CD4-positive, alpha-beta T cell (primary cell): ENCODE measurements at regions not wholly inside any gene's neighbourhood (a gene's known extent, or its start where the extent isn't known, plus 50 kb on each side); places are given as distances from the start of the nearest gene placed in this dataset.

Experiments
- ATAC-seq: fragments of 200-7000 bp; cut with Tn5 transposase; one replicate; pipeline ENCODE4 v1.10.0; 2022; ENCODE audit warnings: mild to moderate bottlenecking; ENCODE audit not compliant: poor library complexity
- CTCF ChIA-PET: fragments of 350-600 bp; sonication (Branson Sonifier 250); formaldehyde crosslinking; loops from one replicate; lab custom pipeline; 2021; ENCODE audit warnings: antibody characterized with exemption, inconsistent platforms; lab: Charles Lee
- POLR2A ChIA-PET: fragments of 350-600 bp; sonication (Branson Sonifier 250); formaldehyde crosslinking; loops from one replicate; lab custom pipeline; 2021; ENCODE audit warnings: antibody characterized with exemption, inconsistent platforms; lab: Charles Lee
- DNase-seq, 14 experiments: peaks; one replicate each; pipeline ENCODE4 v3.0.0-alpha.2; 2013 to 2020; ENCODE audit warnings: mixed read lengths in 2 of 14
- H3K27ac ChIP-seq, 2 donors: one replicate each; pipeline versions ENCODE4 v1.5.1 to v1.7.0; 2013; ENCODE audit warnings: low read length in 2 of 2, low read depth in 1 of 2, mild to moderate bottlenecking in 1 of 2
- H3K27me3 ChIP-seq, 2 experiments: 1 replicate in 1 of 2; 2 replicates in 1 of 2; pipeline versions ENCODE4 v1.6.1 to v1.7.0; 2013; ENCODE audit warnings: low read length in 2 of 2, control low read depth in 1 of 2, mild to moderate bottlenecking in 1 of 2, moderate library complexity in 1 of 2; ENCODE audit not compliant: insufficient read depth in 2 of 2, control insufficient read depth in 1 of 2
- H3K36me3 ChIP-seq: one replicate; pipeline ENCODE4 v1.6.1; 2013; ENCODE audit warnings: low read length, control low read depth; ENCODE audit not compliant: insufficient read depth
- H3K4me1 ChIP-seq: one replicate; pipeline ENCODE4 v1.6.1; 2013; ENCODE audit warnings: low read length, control low read depth; ENCODE audit not compliant: insufficient read depth
- H3K4me3 ChIP-seq: one replicate; pipeline ENCODE4 v1.5.1; 2013; ENCODE audit warnings: mild to moderate bottlenecking, low read length, moderate library complexity
- H3K9me3 ChIP-seq, 2 experiments: 1 replicate in 1 of 2; 2 replicates in 1 of 2; pipeline versions ENCODE4 v1.6.1 to v1.7.0; 2013; ENCODE audit warnings: low read length in 2 of 2, mild to moderate bottlenecking in 2 of 2, control low read depth in 1 of 2, moderate library complexity in 1 of 2; ENCODE audit not compliant: control insufficient read depth in 1 of 2, insufficient read depth in 1 of 2
- H3K27ac Mint-ChIP-seq: one replicate; pipeline ENCODE4 v1.8.0; 2020; ENCODE audit warnings: mixed read lengths
- H3K27me3 Mint-ChIP-seq: one replicate; pipeline ENCODE4 v1.8.0; 2021; ENCODE audit warnings: mixed read lengths
- H3K36me3 Mint-ChIP-seq: one replicate; pipeline ENCODE4 v1.8.0; 2021; ENCODE audit warnings: low read depth, mixed read lengths
- H3K4me1 Mint-ChIP-seq: one replicate; pipeline ENCODE4 v1.8.0; 2021; ENCODE audit warnings: low read depth, mixed read lengths
- H3K4me3 Mint-ChIP-seq: one replicate; pipeline ENCODE4 v1.8.0; 2020; ENCODE audit warnings: mild to moderate bottlenecking, mixed read lengths
- H3K9me3 Mint-ChIP-seq: one replicate; pipeline ENCODE4 v1.8.0; 2020; ENCODE audit warnings: mixed read lengths
- CTCF ChIP-seq: fragments of 200-600 bp; IDR thresholded peaks from one replicate; pipeline ENCODE4 v1.8.0; 2022; ENCODE audit warnings: antibody characterized with exemption, mild to moderate bottlenecking
- intact Hi-C, 2 experiments: fragments of 100-400 bp; cut with DNase I in 1 of 2; cut with micrococcal nuclease in 1 of 2; formaldehyde crosslinking; loops; one replicate each; pipeline versions ENCODE4 v1.15.1 to v1.9.0; 2023 to 2025; cut with DNase I, micrococcal nuclease

GRCh38 chr4:126564283-126564854 lies 1068.4 kb upstream of the INTU start:
- POLR2A ChIA-PET: no interaction called here
- ATAC-seq: no peak

GRCh38 chr4:126568652-126569570 lies 1063.8 kb upstream of the INTU start:
- Mint-ChIP-seq H3K9me3 (peaks cover 4% of the 10 kb centered on the region), H3K4me3 (no peak overlapping the region), H3K36me3 (no peaks in the 10 kb centered on the region), H3K27ac (no peak overlapping the region), H3K27me3 (no peaks in the 10 kb centered on the region), H3K4me1 (no peaks in the 10 kb centered on the region)
- no peak for TF ChIP-seq CTCF
- no peaks in the 10 kb centered on the region for H3K36me3 ChIP-seq
- DNase-seq (no peak), ATAC-seq (no peak)
- CTCF ChIA-PET: no interaction called here
- H3K9me3 ChIP-seq: no peaks in the 10 kb centered on the region
- H3K4me3 ChIP-seq: no peak overlapping the region
- no peaks in the 10 kb centered on the region for H3K27me3 ChIP-seq
- POLR2A ChIA-PET: no interaction called here
- intact Hi-C loops: no loop called here
- no peak overlapping the region for H3K27ac ChIP-seq
- H3K4me1 ChIP-seq: no peaks in the 10 kb centered on the region

More at GRCh38 chr4:126564283-126564854, 1068.4 kb upstream of the INTU start:
- no peaks in the 10 kb centered on the region for H3K27me3 Mint-ChIP-seq
- intact Hi-C loops: no loop called here
- Histone ChIP-seq H3K27me3 (no peaks in the 10 kb centered on the region), H3K36me3 (no peaks in the 10 kb centered on the region), H3K4me1 (no peaks in the 10 kb centered on the region), H3K9me3 (peaks cover 0 to 5% of the 10 kb centered on the region in 2 experiments), H3K4me3 (no peak overlapping the region), H3K27ac (no peak overlapping the region)
- H3K4me3 Mint-ChIP-seq: no peak overlapping the region
- CTCF ChIA-PET: no interaction called here
- H3K4me1 Mint-ChIP-seq: no peaks in the 10 kb centered on the region
- no peaks in the 10 kb centered on the region for H3K36me3 Mint-ChIP-seq
- H3K9me3 Mint-ChIP-seq: peaks cover 6% of the 10 kb centered on the region
- H3K27ac Mint-ChIP-seq: no peak overlapping the region
- TF ChIP-seq CTCF: no peak
- DNase-seq: no peak

GRCh38 chr4:126572264-126572663 lies 1060.5 kb upstream of the INTU start:
- ChIA-PET POLR2A (no interaction called here), CTCF (no interaction called here)
- Histone ChIP-seq H3K9me3 (no peaks in the 10 kb centered on the region), H3K27me3 (no peaks in the 10 kb centered on the region), H3K27ac (no peak overlapping the region), H3K4me1 (no peaks in the 10 kb centered on the region), H3K36me3 (no peaks in the 10 kb centered on the region), H3K4me3 (no peak overlapping the region)
- Mint-ChIP-seq H3K4me1 (no peaks in the 10 kb centered on the region), H3K4me3 (no peak overlapping the region), H3K36me3 (no peaks in the 10 kb centered on the region), H3K9me3 (no peaks in the 10 kb centered on the region), H3K27ac (no peak overlapping the region), H3K27me3 (no peaks in the 10 kb centered on the region)
- DNase-seq (no peak), ATAC-seq (no peak)
- intact Hi-C loops: no loop called here
- no peak for TF ChIP-seq CTCF
